PC-9 (cell line): ENCODE measurements at regions not wholly inside any gene's neighbourhood (a gene's known extent, or its start where the extent isn't known, plus 50 kb on each side); places are given as distances from the start of the nearest gene placed in this dataset.

Experiments
- EZH2 ChIP-seq: fragments of 200-600 bp; sonication (generic); IDR thresholded peaks from 2 replicates; pipeline ENCODE4 v1.8.0; 2017; ENCODE audit warnings: antibody characterized with exemption, low read depth
- TF ChIP-seq, protein P1 (sequence below): fragments of 200-600 bp; sonication (generic); conservative IDR thresholded peaks from 2 replicates; pipeline ENCODE4 v1.6.1; 2017; ENCODE audit warnings: mixed run types, antibody characterized with exemption, mild to moderate bottlenecking, moderate library complexity

DNA sequence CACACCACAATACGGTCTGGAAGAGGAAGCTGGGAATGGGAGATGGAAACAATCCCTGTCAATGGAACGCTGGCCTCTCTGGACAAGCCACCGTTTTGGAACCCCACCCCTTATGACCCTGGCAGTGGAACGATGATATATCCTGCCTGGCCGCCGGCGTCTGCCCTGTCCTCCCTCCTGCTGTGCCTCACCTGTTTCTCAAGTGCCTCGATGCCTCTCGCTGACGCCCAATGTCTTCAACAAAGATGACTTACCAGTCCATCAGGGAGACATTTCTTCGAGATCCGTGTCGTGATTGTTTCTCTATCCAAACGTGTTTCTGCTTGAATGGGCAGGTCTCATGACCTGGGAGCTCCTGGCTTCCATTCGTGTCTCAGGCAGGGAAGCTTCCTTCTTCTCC lies 476.5 kb downstream of the SPATA31A7 start:
- TF ChIP-seq EZH2, result no peak
- TF ChIP-seq, protein P1, sequence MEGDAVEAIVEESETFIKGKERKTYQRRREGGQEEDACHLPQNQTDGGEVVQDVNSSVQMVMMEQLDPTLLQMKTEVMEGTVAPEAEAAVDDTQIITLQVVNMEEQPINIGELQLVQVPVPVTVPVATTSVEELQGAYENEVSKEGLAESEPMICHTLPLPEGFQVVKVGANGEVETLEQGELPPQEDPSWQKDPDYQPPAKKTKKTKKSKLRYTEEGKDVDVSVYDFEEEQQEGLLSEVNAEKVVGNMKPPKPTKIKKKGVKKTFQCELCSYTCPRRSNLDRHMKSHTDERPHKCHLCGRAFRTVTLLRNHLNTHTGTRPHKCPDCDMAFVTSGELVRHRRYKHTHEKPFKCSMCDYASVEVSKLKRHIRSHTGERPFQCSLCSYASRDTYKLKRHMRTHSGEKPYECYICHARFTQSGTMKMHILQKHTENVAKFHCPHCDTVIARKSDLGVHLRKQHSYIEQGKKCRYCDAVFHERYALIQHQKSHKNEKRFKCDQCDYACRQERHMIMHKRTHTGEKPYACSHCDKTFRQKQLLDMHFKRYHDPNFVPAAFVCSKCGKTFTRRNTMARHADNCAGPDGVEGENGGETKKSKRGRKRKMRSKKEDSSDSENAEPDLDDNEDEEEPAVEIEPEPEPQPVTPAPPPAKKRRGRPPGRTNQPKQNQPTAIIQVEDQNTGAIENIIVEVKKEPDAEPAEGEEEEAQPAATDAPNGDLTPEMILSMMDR, result no peak
